WERI-Rb-1 (cell line): ENCODE measurements at regions not wholly inside any gene's neighbourhood (a gene's known extent, or its start where the extent isn't known, plus 50 kb on each side); places are given as distances from the start of the nearest gene placed in this dataset.
"Not testable (repeated sequence)": the region's sequence is repeated elsewhere in the genome, so short reads cannot be mapped to it uniquely, and the experiment has no call there.

Source experiments
- DNase-seq: peaks from one replicate; pipeline ENCODE4 v3.0.0-alpha.2; 2020
- H3K27ac ChIP-seq: fragments of 250-450 bp; sonication (Bioruptor Pico); 2 replicates; pipeline ENCODE4 v1.5.1; 2020; ENCODE audit warnings: mild to moderate bottlenecking, moderate library complexity
- H3K27me3 ChIP-seq: fragments of 250-450 bp; sonication (Bioruptor Pico); 2 replicates; pipeline ENCODE4 v1.5.1; 2021; ENCODE audit warnings: mild to moderate bottlenecking, low read depth, moderate library complexity; ENCODE audit not compliant: insufficient read depth, severe bottlenecking
- H3K36me3 ChIP-seq: fragments of 250-450 bp; sonication (Bioruptor Pico); 2 replicates; pipeline ENCODE4 v1.5.1; 2020; ENCODE audit warnings: mild to moderate bottlenecking, moderate library complexity
- H3K4me3 ChIP-seq: 2 replicates; pipeline ENCODE4 v1.5.1; 2011; ENCODE audit warnings: low read depth, mild to moderate bottlenecking, control low read depth, low read length
- H3K9me3 ChIP-seq: fragments of 250-450 bp; sonication (Bioruptor Pico); 2 replicates; pipeline ENCODE4 v1.5.1; 2021; ENCODE audit warnings: mild to moderate bottlenecking, moderate library complexity; ENCODE audit not compliant: severe bottlenecking
- TF ChIP-seq, protein P1 (sequence below): IDR thresholded peaks from 2 replicates; pipeline ENCODE4 v1.5.1; 2011; ENCODE audit warnings: low read depth, mild to moderate bottlenecking, control low read depth, inconsistent platforms, low read length

DNA sequence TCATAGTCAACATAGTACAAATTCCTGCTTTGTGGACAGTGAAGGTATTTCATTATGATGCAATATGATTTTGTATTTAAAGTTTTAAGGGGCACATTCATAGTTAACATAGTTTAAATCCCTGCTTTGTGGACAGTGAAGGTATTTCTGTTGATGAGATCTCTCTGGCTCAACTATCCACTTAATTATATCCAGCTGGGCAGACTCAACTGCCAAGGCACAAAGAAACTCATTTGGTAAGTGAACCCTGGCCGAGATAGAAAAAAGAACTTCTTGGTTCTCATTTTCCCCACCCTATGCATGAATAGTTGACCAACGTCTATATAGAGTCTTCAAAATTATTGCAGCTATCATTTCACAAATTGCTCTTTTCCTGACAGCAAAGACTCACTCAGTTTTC, 1194.6 kb downstream of the NCAM2 start:
- no peak overlapping the region for H3K4me3 ChIP-seq
- DNase-seq: no peak
- no peaks in the 10 kb centered on the region for H3K9me3 ChIP-seq
- H3K27me3 ChIP-seq: peaks cover 15% of the 10 kb centered on the region
- H3K27ac ChIP-seq: no peak overlapping the region
- no peaks in the 10 kb centered on the region for H3K36me3 ChIP-seq
- TF ChIP-seq, protein P1, sequence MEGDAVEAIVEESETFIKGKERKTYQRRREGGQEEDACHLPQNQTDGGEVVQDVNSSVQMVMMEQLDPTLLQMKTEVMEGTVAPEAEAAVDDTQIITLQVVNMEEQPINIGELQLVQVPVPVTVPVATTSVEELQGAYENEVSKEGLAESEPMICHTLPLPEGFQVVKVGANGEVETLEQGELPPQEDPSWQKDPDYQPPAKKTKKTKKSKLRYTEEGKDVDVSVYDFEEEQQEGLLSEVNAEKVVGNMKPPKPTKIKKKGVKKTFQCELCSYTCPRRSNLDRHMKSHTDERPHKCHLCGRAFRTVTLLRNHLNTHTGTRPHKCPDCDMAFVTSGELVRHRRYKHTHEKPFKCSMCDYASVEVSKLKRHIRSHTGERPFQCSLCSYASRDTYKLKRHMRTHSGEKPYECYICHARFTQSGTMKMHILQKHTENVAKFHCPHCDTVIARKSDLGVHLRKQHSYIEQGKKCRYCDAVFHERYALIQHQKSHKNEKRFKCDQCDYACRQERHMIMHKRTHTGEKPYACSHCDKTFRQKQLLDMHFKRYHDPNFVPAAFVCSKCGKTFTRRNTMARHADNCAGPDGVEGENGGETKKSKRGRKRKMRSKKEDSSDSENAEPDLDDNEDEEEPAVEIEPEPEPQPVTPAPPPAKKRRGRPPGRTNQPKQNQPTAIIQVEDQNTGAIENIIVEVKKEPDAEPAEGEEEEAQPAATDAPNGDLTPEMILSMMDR: no peak

- H3K27me3 ChIP-seq, H3K36me3 ChIP-seq, H3K27ac ChIP-seq, DNase-seq, H3K9me3 ChIP-seq, H3K4me3 ChIP-seq: not testable (repeated sequence)
These were observed 1196.8 kb downstream of the NCAM2 start for GRCh38 chr21:22194986-22195385.

- TF ChIP-seq, protein P1: no peak
- H3K27ac ChIP-seq: no peak overlapping the region
- peaks cover 37% of the 10 kb centered on the region for H3K27me3 ChIP-seq
- no peaks in the 10 kb centered on the region for H3K9me3 ChIP-seq
- H3K36me3 ChIP-seq: no peaks in the 10 kb centered on the region
- DNase-seq: no peak
- H3K4me3 ChIP-seq: no peak overlapping the region
These were observed 1202.3 kb downstream of the NCAM2 start for GRCh38 chr21:22200378-22201092.

- Histone ChIP-seq H3K9me3 (no peaks in the 10 kb centered on the region), H3K4me3 (no peak overlapping the region), H3K36me3 (no peaks in the 10 kb centered on the region), H3K27me3 (peaks cover 39% of the 10 kb centered on the region), H3K27ac (no peak overlapping the region)
- TF ChIP-seq, protein P1: no peak
- no peak for DNase-seq
These were observed 1202.9 kb downstream of the NCAM2 start for GRCh38 chr21:22201126-22201525.

DNA sequence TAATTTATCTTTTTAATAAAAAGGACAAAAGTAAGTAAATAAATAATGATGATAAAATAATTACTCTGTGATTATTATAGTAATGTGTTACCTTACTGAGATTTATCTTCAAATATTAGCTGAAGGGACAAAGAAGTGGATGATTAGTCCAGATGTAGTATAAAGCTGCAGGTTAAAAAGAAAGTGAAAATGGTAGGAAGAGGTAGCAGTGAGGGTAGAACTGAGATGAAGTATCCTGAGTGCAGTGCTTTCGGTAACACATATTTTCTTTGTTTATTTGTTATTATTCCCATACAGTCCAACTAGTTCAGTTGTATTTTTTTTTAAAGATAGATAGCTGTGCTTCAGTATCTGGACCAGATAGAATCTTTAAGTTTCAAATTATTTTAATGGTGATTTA, 1203.5 kb downstream of the NCAM2 start:
- Histone ChIP-seq H3K27me3 (peaks cover 43% of the 10 kb centered on the region), H3K9me3 (no peaks in the 10 kb centered on the region), H3K27ac (no peak overlapping the region), H3K36me3 (no peaks in the 10 kb centered on the region), H3K4me3 (no peak overlapping the region)
- TF ChIP-seq, protein P1: no peak
- no peak for DNase-seq

DNA sequence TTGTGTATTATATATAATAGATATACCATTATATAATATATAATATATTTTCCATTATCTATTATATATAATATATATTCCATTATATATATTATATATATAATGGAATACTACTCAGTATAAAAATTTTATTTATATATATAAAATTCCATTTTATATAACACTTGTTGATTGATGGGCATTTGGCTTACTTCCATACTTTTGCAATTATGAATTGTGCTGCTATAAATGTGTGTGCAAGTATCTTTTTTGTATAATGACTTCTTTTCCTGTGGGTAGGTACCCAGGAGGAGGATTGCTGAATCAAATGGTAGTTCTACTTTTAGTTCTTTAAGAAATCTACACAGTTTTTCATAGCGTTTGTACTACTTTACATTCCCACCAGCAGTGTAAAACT, 1211.1 kb downstream of the NCAM2 start:
- no peak overlapping the region for H3K4me3 ChIP-seq
- H3K27me3 ChIP-seq: peaks cover 29% of the 10 kb centered on the region
- TF ChIP-seq, protein P1: no peak
- no peaks in the 10 kb centered on the region for H3K9me3 ChIP-seq
- no peaks in the 10 kb centered on the region for H3K36me3 ChIP-seq
- DNase-seq: no peak
- H3K27ac ChIP-seq: no peak overlapping the region
